ENCODE measurements at regions not wholly inside any gene's neighbourhood (a gene's known extent, or its start where the extent isn't known, plus 50 kb on each side); places are given as distances from the start of the nearest gene placed in this dataset.

GRCh38 chr6:156396068-156396771 is 381.0 kb upstream of the ARID1B start:
- no peak for TF ChIP-seq CTCF (IDR thresholded peaks at IDR 0.05; ENCODE audit: control insufficient read depth, extremely low read depth, insufficient read depth)
- H3K4me3 ChIP-seq (ENCODE audit: low read depth, low read length), result no peak overlapping the region
- no peak for DNase-seq (ENCODE audit: low read depth)

- no peak overlapping the region for H3K4me3 ChIP-seq (ENCODE audit: low read depth, low read length)
- TF ChIP-seq CTCF (IDR thresholded peaks at IDR 0.05; ENCODE audit: control insufficient read depth, extremely low read depth, insufficient read depth), result no peak
- no peak for DNase-seq (ENCODE audit: low read depth)
Measured at GRCh38 chr6:156395276-156395675, 381.9 kb upstream of the ARID1B start.

GRCh38 chr6:156392648-156393047 is 384.5 kb upstream of the ARID1B start:
- no peak for DNase-seq (ENCODE audit: low read depth)
- TF ChIP-seq CTCF (IDR thresholded peaks at IDR 0.05; ENCODE audit: control insufficient read depth, extremely low read depth, insufficient read depth), result no peak
- no peak overlapping the region for H3K4me3 ChIP-seq (ENCODE audit: low read depth, low read length)

GRCh38 chr6:156391977-156392376 is 385.2 kb upstream of the ARID1B start:
- DNase-seq (ENCODE audit: low read depth), result no peak
- H3K4me3 ChIP-seq (ENCODE audit: low read depth, low read length), result no peak overlapping the region
- no peak for TF ChIP-seq CTCF (IDR thresholded peaks at IDR 0.05; ENCODE audit: control insufficient read depth, extremely low read depth, insufficient read depth)

- no peak for DNase-seq (ENCODE audit: low read depth)
- TF ChIP-seq CTCF (IDR thresholded peaks at IDR 0.05; ENCODE audit: control insufficient read depth, extremely low read depth, insufficient read depth), result no peak
- H3K4me3 ChIP-seq (ENCODE audit: low read depth, low read length), result no peak overlapping the region
Measured at GRCh38 chr6:156391061-156391672, 386.0 kb upstream of the ARID1B start.

- no peak for TF ChIP-seq CTCF (IDR thresholded peaks at IDR 0.05; ENCODE audit: control insufficient read depth, extremely low read depth, insufficient read depth)
- no peak for DNase-seq (ENCODE audit: low read depth)
- no peak overlapping the region for H3K4me3 ChIP-seq (ENCODE audit: low read depth, low read length)
Measured at GRCh38 chr6:156390621-156391020, 386.6 kb upstream of the ARID1B start.

GRCh38 chr6:156389296-156389695 is 387.9 kb upstream of the ARID1B start:
- no peak for DNase-seq (ENCODE audit: low read depth)
- no peak for TF ChIP-seq CTCF (IDR thresholded peaks at IDR 0.05; ENCODE audit: control insufficient read depth, extremely low read depth, insufficient read depth)
- no peak overlapping the region for H3K4me3 ChIP-seq (ENCODE audit: low read depth, low read length)

Data from LNCaP clone FGC (cell line).